ENCODE measurements at regions not wholly inside any gene's neighbourhood (a gene's known extent, or its start where the extent isn't known, plus 50 kb on each side); places are given as distances from the start of the nearest gene placed in this dataset.
"Not testable (repeated sequence)": the region's sequence is repeated elsewhere in the genome, so short reads cannot be mapped to it uniquely, and the experiment has no call there.

DNA sequence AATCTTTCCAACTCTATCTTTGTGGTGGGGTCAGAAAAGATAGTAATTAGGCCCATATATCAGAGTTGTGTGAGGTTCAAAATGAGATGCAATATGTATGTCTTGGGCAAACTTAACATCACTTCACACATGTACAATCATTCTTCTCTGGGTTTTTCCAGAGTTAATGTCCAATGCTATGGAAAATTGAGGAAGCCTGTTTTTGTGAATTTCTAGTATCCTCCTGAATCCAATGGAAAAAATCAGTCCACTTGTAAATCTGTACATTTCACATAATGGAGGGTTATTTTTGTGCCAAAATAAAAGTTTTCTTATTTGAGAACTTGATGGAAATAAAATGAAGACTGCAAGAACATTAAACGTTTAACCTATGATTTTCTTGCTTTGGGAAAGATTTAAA is 155.6 kb upstream of the SEMA6A start:
- H3K4me3 ChIP-seq (ENCODE audit: low read depth, low read length), result no peak overlapping the region
- DNase-seq (ENCODE audit: low read depth), result no peak
- TF ChIP-seq, protein P1, sequence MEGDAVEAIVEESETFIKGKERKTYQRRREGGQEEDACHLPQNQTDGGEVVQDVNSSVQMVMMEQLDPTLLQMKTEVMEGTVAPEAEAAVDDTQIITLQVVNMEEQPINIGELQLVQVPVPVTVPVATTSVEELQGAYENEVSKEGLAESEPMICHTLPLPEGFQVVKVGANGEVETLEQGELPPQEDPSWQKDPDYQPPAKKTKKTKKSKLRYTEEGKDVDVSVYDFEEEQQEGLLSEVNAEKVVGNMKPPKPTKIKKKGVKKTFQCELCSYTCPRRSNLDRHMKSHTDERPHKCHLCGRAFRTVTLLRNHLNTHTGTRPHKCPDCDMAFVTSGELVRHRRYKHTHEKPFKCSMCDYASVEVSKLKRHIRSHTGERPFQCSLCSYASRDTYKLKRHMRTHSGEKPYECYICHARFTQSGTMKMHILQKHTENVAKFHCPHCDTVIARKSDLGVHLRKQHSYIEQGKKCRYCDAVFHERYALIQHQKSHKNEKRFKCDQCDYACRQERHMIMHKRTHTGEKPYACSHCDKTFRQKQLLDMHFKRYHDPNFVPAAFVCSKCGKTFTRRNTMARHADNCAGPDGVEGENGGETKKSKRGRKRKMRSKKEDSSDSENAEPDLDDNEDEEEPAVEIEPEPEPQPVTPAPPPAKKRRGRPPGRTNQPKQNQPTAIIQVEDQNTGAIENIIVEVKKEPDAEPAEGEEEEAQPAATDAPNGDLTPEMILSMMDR (IDR thresholded peaks at IDR 0.05; ENCODE audit: insufficient read depth, low read length), result no peak

DNA sequence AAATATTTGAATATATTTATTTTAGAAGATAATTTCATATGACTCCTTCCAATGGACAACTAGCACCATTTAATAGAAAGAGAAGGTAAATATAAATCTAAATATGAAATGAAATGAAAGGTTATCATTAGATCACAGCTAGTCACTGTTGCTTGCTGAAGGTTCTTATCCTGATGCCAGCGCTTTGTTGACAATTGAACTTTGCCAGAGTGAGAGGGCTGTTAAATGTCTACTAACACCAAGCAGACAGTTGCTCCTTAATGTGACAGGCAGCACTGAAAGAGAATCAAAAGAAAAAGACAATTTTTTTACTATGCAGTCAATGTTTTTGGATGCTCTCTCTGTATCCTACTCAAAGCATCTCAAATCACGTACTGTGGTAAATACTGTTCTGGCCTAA is 152.6 kb upstream of the SEMA6A start:
- TF ChIP-seq, protein P1 (IDR thresholded peaks at IDR 0.05; ENCODE audit: insufficient read depth, low read length), result no peak
- no peak for DNase-seq (ENCODE audit: low read depth)
- H3K4me3 ChIP-seq (ENCODE audit: low read depth, low read length), result no peak overlapping the region

DNA sequence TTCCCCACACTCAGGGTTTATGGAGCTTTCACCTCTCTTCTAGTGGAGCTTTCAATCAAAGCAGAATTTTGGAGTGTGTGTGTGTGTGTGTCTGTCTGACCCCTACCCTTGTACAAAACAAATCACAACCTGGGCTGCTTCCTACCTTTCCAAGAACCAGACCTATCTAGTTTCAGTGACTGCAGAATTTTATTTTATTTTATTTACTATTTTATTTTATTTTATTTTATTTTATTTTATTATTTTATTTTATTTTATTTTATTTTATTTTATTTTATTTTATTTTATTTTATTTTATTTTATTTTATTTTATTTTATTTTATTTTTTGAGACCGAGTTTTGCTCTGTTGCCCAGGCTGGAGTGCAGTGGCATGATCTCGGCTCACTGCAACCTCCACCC is 151.6 kb upstream of the SEMA6A start:
- not testable (repeated sequence) for DNase-seq (ENCODE audit: low read depth); H3K4me3 ChIP-seq (ENCODE audit: low read depth, low read length)

DNA sequence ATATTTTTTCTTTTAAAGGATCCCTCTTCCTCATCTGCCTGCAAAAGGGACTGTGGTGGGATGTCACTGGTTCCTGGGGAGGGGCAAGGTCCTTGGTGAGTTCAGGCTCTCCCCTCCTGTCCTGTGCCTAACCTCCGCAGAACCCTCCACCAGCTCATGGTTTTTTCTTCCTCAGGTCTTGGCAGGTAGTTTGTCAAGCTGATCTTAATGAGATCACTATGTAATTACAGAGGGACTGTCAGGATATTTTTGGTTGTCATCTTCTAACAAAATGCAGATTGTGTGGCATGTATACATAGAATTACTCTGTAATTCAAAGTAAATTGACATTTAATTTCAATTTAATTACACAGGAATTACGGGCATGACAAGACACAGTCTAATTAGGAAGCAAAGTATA is 150.3 kb upstream of the SEMA6A start:
- TF ChIP-seq, protein P1 (IDR thresholded peaks at IDR 0.05; ENCODE audit: insufficient read depth, low read length), result no peak
- no peak overlapping the region for H3K4me3 ChIP-seq (ENCODE audit: low read depth, low read length)
- DNase-seq (ENCODE audit: low read depth), result no peak

DNA sequence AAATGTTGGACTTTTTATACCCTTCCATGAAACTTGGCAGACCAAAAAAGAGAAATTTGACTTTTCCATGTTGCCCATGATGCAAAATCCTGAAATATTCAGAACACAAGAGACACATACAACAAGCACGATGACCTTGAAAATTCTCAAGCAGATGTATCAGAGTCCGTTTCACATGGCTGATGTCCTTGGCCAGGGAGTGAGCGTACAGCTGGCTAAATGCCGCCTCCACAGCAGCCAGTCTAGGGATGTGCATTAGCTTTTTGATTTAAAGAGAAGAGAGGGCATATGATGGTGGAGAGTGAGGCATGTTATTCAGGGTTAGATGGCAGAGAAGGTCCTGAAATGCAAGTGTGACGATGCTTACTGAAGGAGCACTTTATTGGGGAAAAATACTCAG is 148.0 kb upstream of the SEMA6A start:
- no peak overlapping the region for H3K4me3 ChIP-seq (ENCODE audit: low read depth, low read length)
- TF ChIP-seq, protein P1 (IDR thresholded peaks at IDR 0.05; ENCODE audit: insufficient read depth, low read length), result no peak
- DNase-seq (ENCODE audit: low read depth), result no peak

DNA sequence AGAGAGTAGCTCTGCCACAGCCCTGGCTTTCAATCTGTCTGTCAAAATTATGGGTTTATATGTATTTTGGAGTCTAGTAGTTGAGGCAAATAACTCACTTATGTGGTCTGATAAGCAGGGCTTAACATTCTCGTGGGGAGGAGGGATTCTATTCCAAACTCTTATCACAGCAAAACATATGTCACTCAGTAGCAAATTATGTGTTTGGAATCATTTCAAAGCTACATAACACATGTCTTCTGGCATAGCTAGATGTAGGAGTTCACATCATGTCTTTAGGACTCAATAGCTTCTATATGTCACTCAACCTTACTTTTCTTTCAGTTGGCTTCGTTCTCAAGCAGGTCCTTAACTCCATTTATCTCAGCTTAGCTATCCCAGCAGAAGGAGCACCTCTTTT is 144.5 kb upstream of the SEMA6A start:
- no peak overlapping the region for H3K4me3 ChIP-seq (ENCODE audit: low read depth, low read length)
- TF ChIP-seq, protein P1 (IDR thresholded peaks at IDR 0.05; ENCODE audit: insufficient read depth, low read length), result no peak
- no peak for DNase-seq (ENCODE audit: low read depth)

DNA sequence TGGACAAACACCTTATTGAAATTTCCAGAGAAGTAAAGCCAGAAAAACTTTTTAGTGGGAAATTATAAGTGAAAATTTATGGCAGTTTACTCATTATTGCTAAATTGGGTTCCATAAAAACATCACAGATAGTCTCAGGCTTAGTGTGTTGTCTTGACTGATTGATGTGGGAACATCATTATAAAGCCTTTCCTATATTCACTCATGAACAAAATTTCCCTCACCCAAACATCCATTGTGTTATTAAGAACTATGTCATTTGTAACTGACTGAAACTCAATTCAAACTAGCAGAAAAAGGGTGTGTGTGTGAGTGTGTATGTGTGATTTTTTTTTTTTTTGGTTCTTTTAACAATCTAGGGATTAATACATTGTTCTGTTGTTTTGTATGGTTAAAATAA is 143.7 kb upstream of the SEMA6A start:
- H3K4me3 ChIP-seq (ENCODE audit: low read depth, low read length), result no peak overlapping the region
- TF ChIP-seq, protein P1 (IDR thresholded peaks at IDR 0.05; ENCODE audit: insufficient read depth, low read length), result no peak
- no peak for DNase-seq (ENCODE audit: low read depth)

All from fibroblast of the aortic adventitia (primary cell).